ENCODE measurements at regions not wholly inside any gene's neighbourhood (a gene's known extent, or its start where the extent isn't known, plus 50 kb on each side); places are given as distances from the start of the nearest gene placed in this dataset.
"Not testable (repeated sequence)": the region's sequence is repeated elsewhere in the genome, so short reads cannot be mapped to it uniquely, and the experiment has no call there.

- FAIRE-seq (no peak), DNase-seq (ENCODE audit: insufficient read length, low spot score) (no peak)
Measured at GRCh38 chr3:140859592-140860336, 81.9 kb upstream of the SLC25A36 start.

- DNase-seq (ENCODE audit: insufficient read length, low spot score) (peak; percentile 47), FAIRE-seq (no peak)
Measured at GRCh38 chr3:140863580-140864009, 78.0 kb upstream of the SLC25A36 start.

- no peak for DNase-seq (ENCODE audit: insufficient read length, low spot score)
- FAIRE-seq, result no peak
Measured at GRCh38 chr3:140870351-140870750, 71.3 kb upstream of the SLC25A36 start.

GRCh38 chr3:140871022-140871421 is 70.6 kb upstream of the SLC25A36 start:
- DNase-seq (ENCODE audit: insufficient read length, low spot score), result no peak
- no peak for FAIRE-seq

GRCh38 chr3:140872165-140872564 is 69.5 kb upstream of the SLC25A36 start:
- DNase-seq (ENCODE audit: insufficient read length, low spot score); FAIRE-seq: not testable (repeated sequence)

GRCh38 chr3:140883428-140884040 is 58.1 kb upstream of the SLC25A36 start:
- FAIRE-seq (no peak), DNase-seq (ENCODE audit: insufficient read length, low spot score) (no peak)

- FAIRE-seq; DNase-seq (ENCODE audit: insufficient read length, low spot score): not testable (repeated sequence)
Measured at GRCh38 chr3:140885697-140886096, 55.9 kb upstream of the SLC25A36 start.
